Gastroesophageal sphincter (tissue), 3 donors: ENCODE measurements at regions not wholly inside any gene's neighbourhood (a gene's known extent, or its start where the extent isn't known, plus 50 kb on each side); places are given as distances from the start of the nearest gene placed in this dataset.

Experiments
- CTCF ChIP-seq, 4 experiments: fragments of 200-600 bp in 2 of 4; fragments of 450-650 bp in 2 of 4; sonication (generic) in 1 of 4; IDR thresholded peaks; one replicate each; pipeline ENCODE4 v1.5.1; 2017 to 2019; ENCODE audit warnings: antibody characterized with exemption in 4 of 4, mild to moderate bottlenecking in 2 of 4, moderate library complexity in 2 of 4
- EP300 ChIP-seq: sonication (generic); formaldehyde crosslinking; IDR thresholded peaks from one replicate; pipeline ENCODE4 v1.6.1; 2017; ENCODE audit warnings: antibody characterized with exemption, mild to moderate bottlenecking
- POLR2A ChIP-seq, 2 donors: fragments of 450-650 bp; IDR thresholded peaks; one replicate each; pipeline ENCODE4 v1.6.1; 2017; ENCODE audit warnings: antibody characterized with exemption in 2 of 2, mild to moderate bottlenecking in 2 of 2, moderate library complexity in 1 of 2
- POLR2AphosphoS5 ChIP-seq: sonication (generic); formaldehyde crosslinking; IDR thresholded peaks from one replicate; pipeline ENCODE4 v1.6.1; 2017; ENCODE audit warnings: antibody characterized with exemption

- TF ChIP-seq POLR2A (IDR thresholded peaks at IDR 0.05) = no peak
- no peak for TF ChIP-seq CTCF (IDR thresholded peaks at IDR 0.05)
- TF ChIP-seq EP300 = no peak
- no peak for TF ChIP-seq POLR2AphosphoS5
These were observed 64.8 kb upstream of the BACH1 start for GRCh38 chr21:29233611-29234540.
